ACC112 (cell line): ENCODE measurements at regions not wholly inside any gene's neighbourhood (a gene's known extent, or its start where the extent isn't known, plus 50 kb on each side); places are given as distances from the start of the nearest gene placed in this dataset.

Experiments
- H2AFZ ChIP-seq: fragments of 200-600 bp; sonication (generic); one replicate; pipeline ENCODE4 v1.6.0; 2017; ENCODE audit warnings: antibody characterized with exemption, low read length; ENCODE audit not compliant: unreplicated experiment
- H3K27ac ChIP-seq: fragments of 200-600 bp; sonication (generic); 2 replicates; pipeline ENCODE4 v1.5.1; 2014; ENCODE audit warnings: low read depth, mild to moderate bottlenecking, antibody characterized with exemption, low read length, moderate library complexity
- H3K27me3 ChIP-seq: fragments of 200-600 bp; sonication (generic); 2 replicates; pipeline ENCODE4 v1.6.1; 2014; ENCODE audit warnings: mild to moderate bottlenecking, antibody characterized with exemption, low read length, moderate library complexity, mixed read lengths; ENCODE audit not compliant: insufficient read depth
- H3K36me3 ChIP-seq: fragments of 200-600 bp; sonication (generic); 2 replicates; pipeline ENCODE4 v1.6.1; 2016; ENCODE audit warnings: mild to moderate bottlenecking, antibody characterized with exemption, low read length, moderate library complexity, mixed read lengths; ENCODE audit not compliant: insufficient read depth
- H3K4me1 ChIP-seq: fragments of 200-600 bp; sonication (generic); one replicate; pipeline ENCODE4 v1.6.1; 2016; ENCODE audit warnings: low read length, mixed read lengths; ENCODE audit not compliant: insufficient read depth, unreplicated experiment, control insufficient read depth
- H3K4me3 ChIP-seq: fragments of 200-600 bp; sonication (generic); 2 replicates; pipeline ENCODE4 v1.5.1; 2014; ENCODE audit warnings: mild to moderate bottlenecking, low read depth, low read length
- H3K79me2 ChIP-seq: fragments of 200-600 bp; sonication (generic); one replicate; pipeline ENCODE4 v1.6.0; 2016; ENCODE audit warnings: low read length; ENCODE audit not compliant: control insufficient read depth, unreplicated experiment, insufficient read depth

- Histone ChIP-seq H3K27ac (no peak overlapping the region), H3K79me2 (no peaks in the 10 kb centered on the region), H3K27me3 (no peaks in the 10 kb centered on the region; the same call in 1 of the 2 replicates), H3K36me3 (no peaks in the 10 kb centered on the region), H2AFZ (no peak overlapping the region), H3K4me1 (no peaks in the 10 kb centered on the region), H3K4me3 (no peak overlapping the region)
These were observed 144.8 kb downstream of the GLUL start for GRCh38 chr1:182246783-182247182.

- Histone ChIP-seq H3K4me1 (no peaks in the 10 kb centered on the region), H3K27ac (no peak overlapping the region), H3K79me2 (no peaks in the 10 kb centered on the region), H2AFZ (no peak overlapping the region), H3K27me3 (no peaks in the 10 kb centered on the region; the same call in 1 of the 2 replicates), H3K4me3 (no peak overlapping the region), H3K36me3 (no peaks in the 10 kb centered on the region)
These were observed 146.6 kb downstream of the GLUL start for GRCh38 chr1:182245040-182245439.

DNA sequence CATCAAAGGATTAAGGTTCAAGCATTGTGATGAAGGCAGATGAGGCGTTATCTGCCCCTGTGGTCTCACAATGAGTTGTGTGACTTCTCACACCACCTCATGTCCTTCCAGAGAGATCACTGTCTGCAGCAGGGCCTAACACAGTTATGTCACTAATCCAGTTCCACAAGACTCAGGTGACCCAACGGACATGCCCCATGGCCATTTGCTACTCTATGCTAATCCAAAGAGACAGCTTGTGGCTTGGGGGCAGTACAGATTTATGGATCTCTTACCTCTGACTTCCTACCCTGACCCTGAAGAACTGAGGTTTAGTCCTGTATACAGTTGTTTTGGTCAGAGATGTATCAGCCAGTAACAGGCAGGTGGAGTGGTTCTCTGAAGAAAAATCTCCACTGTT, 147.1 kb downstream of the GLUL start:
- Histone ChIP-seq H3K27ac (no peak overlapping the region), H3K36me3 (no peaks in the 10 kb centered on the region), H2AFZ (no peak overlapping the region), H3K4me1 (no peaks in the 10 kb centered on the region), H3K4me3 (no peak overlapping the region), H3K27me3 (no peaks in the 10 kb centered on the region; the same call in 1 of the 2 replicates), H3K79me2 (no peaks in the 10 kb centered on the region)

- Histone ChIP-seq H3K36me3 (no peaks in the 10 kb centered on the region), H3K4me3 (no peak overlapping the region), H2AFZ (no peak overlapping the region)
These were observed 148.9 kb downstream of the GLUL start for GRCh38 chr1:182242641-182243040.

DNA sequence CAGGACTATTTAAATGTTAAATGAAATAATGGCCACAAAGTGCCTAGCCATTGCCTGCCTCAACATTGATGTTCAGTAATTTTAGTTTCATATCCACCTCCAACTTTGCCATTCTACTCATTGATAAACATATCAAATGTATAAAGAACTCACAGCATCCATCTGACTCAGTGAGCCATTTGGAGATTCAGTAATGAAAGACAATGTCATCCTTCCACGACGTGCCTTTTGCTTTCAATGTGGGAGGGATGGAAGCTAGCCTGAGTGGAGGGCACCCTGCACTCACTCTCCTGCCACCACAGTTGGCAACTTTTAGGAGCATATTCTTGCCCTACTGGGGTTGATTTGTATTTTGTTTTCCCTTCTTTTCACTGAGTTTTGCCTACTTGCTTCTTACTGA, 151.5 kb downstream of the GLUL start:
- no peak overlapping the region for H3K27ac ChIP-seq
- no peaks in the 10 kb centered on the region; the same call in 1 of the 2 replicates for H3K27me3 ChIP-seq
- no peak overlapping the region for H3K4me3 ChIP-seq
- no peaks in the 10 kb centered on the region for H3K79me2 ChIP-seq
- no peaks in the 10 kb centered on the region for H3K36me3 ChIP-seq
- no peak overlapping the region for H2AFZ ChIP-seq
- H3K4me1 ChIP-seq: no peaks in the 10 kb centered on the region

More at GRCh38 chr1:182242641-182243040, 148.9 kb downstream of the GLUL start:
- H3K27ac ChIP-seq: no peak overlapping the region
- no peaks in the 10 kb centered on the region; the same call in 1 of the 2 replicates for H3K27me3 ChIP-seq
- no peaks in the 10 kb centered on the region for H3K79me2 ChIP-seq
- H3K4me1 ChIP-seq: no peaks in the 10 kb centered on the region

GRCh38 chr1:182238421-182238820, 153.2 kb downstream of the GLUL start:
- H2AFZ ChIP-seq: no peak overlapping the region
- no peak overlapping the region for H3K4me3 ChIP-seq
- no peaks in the 10 kb centered on the region; the same call in 1 of the 2 replicates for H3K27me3 ChIP-seq
- no peak overlapping the region for H3K27ac ChIP-seq
- H3K36me3 ChIP-seq: no peaks in the 10 kb centered on the region
- no peaks in the 10 kb centered on the region for H3K4me1 ChIP-seq
- H3K79me2 ChIP-seq: no peaks in the 10 kb centered on the region

- H3K27me3 ChIP-seq: no peaks in the 10 kb centered on the region; the same call in 1 of the 2 replicates
- H3K79me2 ChIP-seq: no peaks in the 10 kb centered on the region
- no peak overlapping the region for H2AFZ ChIP-seq
- no peak overlapping the region for H3K4me3 ChIP-seq
- no peaks in the 10 kb centered on the region for H3K36me3 ChIP-seq
- no peaks in the 10 kb centered on the region for H3K4me1 ChIP-seq
- H3K27ac ChIP-seq: no peak overlapping the region
These were observed 154.3 kb downstream of the GLUL start for GRCh38 chr1:182237329-182237728.

DNA sequence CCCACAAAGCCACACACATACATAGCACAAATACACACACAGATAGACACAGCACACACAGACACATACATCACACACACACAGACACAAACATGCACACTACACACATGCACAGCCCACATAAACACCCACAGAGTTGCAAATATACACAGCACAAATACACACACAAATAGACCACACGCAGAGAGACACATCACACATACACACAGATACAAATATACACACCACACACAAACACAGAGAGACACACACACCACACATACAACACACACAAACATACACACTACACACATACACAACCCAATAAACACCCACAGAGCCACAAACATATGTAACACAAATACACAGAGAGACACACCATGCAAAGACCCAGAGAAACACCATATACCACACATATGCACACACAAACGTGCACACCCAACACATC, 154.9 kb downstream of the GLUL start:
- H3K4me3 ChIP-seq: no peak overlapping the region
- no peaks in the 10 kb centered on the region for H3K27me3 ChIP-seq
- no peaks in the 10 kb centered on the region for H3K79me2 ChIP-seq
- no peaks in the 10 kb centered on the region for H3K36me3 ChIP-seq
- no peaks in the 10 kb centered on the region for H3K4me1 ChIP-seq
- no peak overlapping the region for H2AFZ ChIP-seq
- no peak overlapping the region for H3K27ac ChIP-seq

DNA sequence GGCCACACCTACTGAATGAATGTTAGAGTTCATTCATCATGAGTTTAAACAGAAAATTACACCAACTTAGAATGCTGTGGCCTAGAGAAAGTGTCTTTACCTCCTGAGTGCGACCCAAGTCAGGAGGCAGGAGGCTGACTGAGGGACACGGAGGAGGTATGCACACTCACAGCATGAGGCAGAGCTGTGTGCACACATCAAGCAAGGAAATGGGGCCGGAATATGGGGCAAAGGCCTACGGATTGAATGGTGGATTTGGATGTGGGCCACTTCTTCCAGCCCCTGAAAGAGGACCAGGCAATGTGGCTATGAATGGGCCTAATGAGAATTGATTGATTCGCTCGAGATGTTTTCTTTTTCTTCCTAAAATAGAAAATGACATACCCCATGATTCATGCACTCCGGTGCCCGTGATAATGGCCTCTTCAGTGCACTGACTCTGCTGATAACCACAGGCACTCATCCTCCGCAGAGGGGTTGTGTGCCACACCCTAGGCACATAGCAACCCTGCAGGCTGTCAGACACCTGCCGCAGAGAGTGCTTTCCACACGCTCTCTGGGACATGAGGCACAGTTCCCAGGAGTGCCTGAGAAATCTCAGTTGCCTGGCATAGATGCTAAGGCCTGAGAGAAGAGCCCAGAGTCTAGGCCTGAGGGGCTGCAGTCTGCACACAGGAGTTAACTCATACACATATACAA, 155.5 kb downstream of the GLUL start:
- no peaks in the 10 kb centered on the region for H3K79me2 ChIP-seq
- no peaks in the 10 kb centered on the region for H3K36me3 ChIP-seq
- no peak overlapping the region for H3K27ac ChIP-seq
- H3K4me1 ChIP-seq: no peaks in the 10 kb centered on the region
- H3K27me3 ChIP-seq: no peaks in the 10 kb centered on the region
- no peak overlapping the region for H3K4me3 ChIP-seq
- H2AFZ ChIP-seq: no peak overlapping the region

GRCh38 chr1:182235604-182235951, 156.0 kb downstream of the GLUL start:
- H2AFZ ChIP-seq: no peak overlapping the region

DNA sequence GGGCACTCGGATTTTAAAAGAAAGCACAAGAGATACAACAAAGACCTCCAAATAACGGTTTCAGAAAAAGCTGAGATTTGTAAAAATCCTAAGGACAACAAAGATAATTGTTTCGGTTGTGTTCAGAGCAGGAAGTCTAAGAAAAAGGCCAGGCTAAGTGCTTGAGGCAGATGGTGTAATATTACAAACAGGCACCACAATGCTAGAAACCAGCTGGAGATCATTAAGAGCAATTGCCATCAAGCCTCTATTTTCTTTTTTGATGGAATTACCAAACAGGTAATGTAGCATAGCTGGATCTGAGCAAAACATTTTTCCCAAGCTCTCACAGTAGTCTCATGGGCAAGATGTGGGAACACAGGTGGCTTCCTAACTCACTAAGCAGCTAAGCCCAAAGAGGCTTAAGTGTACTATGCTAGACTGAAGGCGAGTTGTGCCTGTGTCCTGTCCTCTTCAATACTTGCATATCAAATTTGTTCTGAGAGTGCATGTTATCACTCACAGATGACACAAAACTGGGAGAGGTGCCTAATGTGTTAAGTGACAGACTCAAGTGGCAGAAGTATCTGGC, 161.6 kb downstream of the GLUL start:
- Histone ChIP-seq H3K4me3 (no peak overlapping the region), H3K27me3 (no peaks in the 10 kb centered on the region), H3K4me1 (no peaks in the 10 kb centered on the region), H2AFZ (no peak overlapping the region), H3K79me2 (no peaks in the 10 kb centered on the region), H3K36me3 (no peaks in the 10 kb centered on the region), H3K27ac (no peak overlapping the region)

More at GRCh38 chr1:182235604-182235951, 156.0 kb downstream of the GLUL start:
- no peaks in the 10 kb centered on the region for H3K36me3 ChIP-seq
- H3K27ac ChIP-seq: no peak overlapping the region
- H3K4me3 ChIP-seq: no peak overlapping the region
- no peaks in the 10 kb centered on the region for H3K27me3 ChIP-seq
- no peaks in the 10 kb centered on the region for H3K79me2 ChIP-seq
- H3K4me1 ChIP-seq: no peaks in the 10 kb centered on the region
